ENCODE measurements at regions not wholly inside any gene's neighbourhood (a gene's known extent, or its start where the extent isn't known, plus 50 kb on each side); places are given as distances from the start of the nearest gene placed in this dataset.

DNA sequence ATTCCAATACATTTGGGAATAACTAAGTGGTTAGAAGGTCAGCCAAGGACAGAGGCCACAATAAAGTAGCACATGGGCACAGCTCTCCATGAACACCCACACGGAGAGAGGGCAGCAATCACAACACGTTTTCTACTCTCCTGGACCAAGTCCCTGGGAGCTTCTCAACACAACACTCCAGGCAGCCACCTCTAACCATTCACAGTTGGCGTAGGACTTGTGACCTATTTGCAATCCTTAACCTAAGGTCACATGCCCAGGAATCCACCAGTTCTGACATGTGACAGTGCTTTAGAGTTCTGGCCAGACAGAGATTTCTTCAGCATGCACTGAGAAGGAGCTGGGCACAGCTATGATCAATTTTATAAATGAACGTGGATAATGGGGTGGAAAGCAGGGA lies 280.8 kb downstream of the SHQ1 start:
- TF ChIP-seq, protein P1, sequence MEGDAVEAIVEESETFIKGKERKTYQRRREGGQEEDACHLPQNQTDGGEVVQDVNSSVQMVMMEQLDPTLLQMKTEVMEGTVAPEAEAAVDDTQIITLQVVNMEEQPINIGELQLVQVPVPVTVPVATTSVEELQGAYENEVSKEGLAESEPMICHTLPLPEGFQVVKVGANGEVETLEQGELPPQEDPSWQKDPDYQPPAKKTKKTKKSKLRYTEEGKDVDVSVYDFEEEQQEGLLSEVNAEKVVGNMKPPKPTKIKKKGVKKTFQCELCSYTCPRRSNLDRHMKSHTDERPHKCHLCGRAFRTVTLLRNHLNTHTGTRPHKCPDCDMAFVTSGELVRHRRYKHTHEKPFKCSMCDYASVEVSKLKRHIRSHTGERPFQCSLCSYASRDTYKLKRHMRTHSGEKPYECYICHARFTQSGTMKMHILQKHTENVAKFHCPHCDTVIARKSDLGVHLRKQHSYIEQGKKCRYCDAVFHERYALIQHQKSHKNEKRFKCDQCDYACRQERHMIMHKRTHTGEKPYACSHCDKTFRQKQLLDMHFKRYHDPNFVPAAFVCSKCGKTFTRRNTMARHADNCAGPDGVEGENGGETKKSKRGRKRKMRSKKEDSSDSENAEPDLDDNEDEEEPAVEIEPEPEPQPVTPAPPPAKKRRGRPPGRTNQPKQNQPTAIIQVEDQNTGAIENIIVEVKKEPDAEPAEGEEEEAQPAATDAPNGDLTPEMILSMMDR (IDR thresholded peaks at IDR 0.05): no peak
- no peak for TF ChIP-seq EZH2 (IDR thresholded peaks at IDR 0.05)
- no peak for TF ChIP-seq EZH2phosphoT487 (IDR thresholded peaks at IDR 0.05)
